NK-92 treated with Interleukin-12 subunit alpha and Interleukin-12 subunit beta, amount 100 ng/mL, for 24 hours (cell line): ENCODE measurements at regions not wholly inside any gene's neighbourhood (a gene's known extent, or its start where the extent isn't known, plus 50 kb on each side); places are given as distances from the start of the nearest gene placed in this dataset.

Experiments
- DNase-seq: peaks from one replicate; lab custom pipeline; 2025; lab: John Stamatoyannopoulos, UW

GRCh38 chr3:106533093-106533787 lies 664.4 kb upstream of the CBLB start:
- no peak for DNase-seq

DNA sequence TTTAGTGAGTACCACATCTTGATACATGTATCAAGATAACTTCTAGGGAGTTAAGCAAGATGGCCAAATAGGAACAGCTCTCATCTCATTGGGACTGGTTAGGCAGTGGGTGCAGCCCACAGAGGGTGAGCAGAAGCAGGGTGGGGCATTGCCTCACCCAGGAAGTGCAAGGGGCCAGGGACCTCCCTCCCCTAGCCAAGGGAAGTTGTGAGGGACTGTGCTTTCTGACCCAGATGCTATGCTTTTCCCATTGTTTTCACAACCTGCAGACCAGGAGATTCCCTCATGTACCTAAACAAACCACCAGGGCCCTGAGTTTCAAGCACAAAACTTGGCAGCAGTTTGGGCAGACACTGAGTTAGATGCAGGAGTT lies 665.0 kb upstream of the CBLB start:
- DNase-seq, result no peak

- peak; percentile 3 for DNase-seq
These were observed 665.4 kb upstream of the CBLB start for GRCh38 chr3:106534206-106534605.

DNA sequence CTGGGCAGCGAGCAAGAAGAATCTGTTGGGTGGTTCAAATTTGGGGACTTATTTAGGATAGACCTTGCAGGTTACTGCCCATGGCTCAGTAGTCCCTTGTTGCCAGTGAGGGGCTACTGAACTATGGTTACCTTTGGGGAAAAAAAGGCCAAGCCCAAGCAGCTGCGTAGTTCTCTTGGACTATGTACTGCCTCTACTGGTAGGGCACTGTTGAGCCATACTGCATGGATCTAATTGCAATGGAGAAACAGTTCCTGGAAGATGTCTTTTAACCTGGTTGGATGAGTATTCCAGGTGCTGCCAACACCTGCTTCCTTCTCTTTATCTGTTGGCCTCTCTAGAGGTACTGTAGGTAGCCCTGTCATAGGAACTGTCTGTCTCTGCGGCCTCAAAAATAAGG lies 671.9 kb upstream of the CBLB start:
- DNase-seq, result no peak

DNA sequence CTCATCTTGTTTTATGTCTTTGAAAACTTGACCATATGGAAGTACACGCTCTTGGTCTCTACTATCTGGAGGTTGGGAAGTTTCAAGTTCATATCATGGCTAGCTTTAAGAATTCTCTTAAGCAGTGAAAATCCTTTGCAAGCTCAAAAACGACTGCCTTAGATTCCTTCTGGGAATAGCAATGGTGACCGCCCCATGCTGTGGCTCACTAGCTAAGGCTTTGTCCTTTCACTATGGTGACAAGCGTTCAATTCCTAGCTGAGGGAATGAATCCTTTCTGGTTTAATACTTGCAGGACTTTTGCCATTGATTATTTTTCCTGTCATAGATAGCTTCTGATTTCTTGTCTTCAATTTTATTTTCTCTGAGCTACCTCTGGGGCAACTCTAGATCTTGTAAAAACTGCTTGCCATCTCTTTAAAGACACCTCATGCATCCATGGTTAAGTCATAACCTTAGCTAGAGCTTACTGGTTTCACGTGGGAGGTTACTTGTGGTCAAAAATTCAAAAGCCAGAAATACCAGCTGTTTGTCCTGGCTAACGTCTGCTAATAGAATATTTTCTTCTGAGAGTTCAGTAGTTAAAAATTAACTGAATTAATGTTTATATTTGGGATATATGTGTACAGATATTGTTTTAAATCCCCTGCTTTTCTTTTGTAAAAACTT lies 673.4 kb upstream of the CBLB start:
- no peak for DNase-seq

DNA sequence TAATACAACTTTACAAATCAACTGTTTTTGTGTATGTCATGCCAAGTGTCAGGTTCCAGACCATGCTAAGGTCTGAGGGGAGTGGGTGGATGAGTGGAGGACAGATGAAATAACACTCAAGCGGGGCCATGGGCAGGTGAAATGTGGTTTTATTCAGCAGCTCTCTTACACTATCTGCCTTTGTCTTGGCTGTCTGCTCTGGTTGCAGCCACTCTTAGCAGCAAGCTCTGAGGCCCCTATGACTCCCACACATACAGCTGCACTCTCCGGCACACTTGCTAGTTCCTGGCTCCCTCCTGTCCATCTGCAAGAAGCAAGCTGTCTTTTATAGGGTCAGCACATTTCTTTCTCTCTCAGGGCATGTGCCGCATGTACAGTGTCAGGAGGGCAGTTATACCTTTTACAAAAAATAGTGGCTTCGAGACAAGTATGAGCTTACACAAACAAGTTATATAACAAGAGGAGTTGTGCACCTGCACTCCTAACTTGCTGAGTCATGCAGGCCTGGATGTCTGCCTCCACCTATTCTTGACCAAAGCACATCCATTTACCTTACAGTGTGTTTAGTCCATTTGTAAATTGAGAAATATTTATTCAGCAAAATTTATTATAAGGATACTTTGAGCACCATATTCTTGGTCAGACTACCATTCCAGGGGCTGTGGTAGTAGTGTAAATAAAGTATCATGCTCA lies 683.7 kb upstream of the CBLB start:
- no peak for DNase-seq

GRCh38 chr3:106560451-106560966 lies 691.7 kb upstream of the CBLB start:
- no peak for DNase-seq

DNA sequence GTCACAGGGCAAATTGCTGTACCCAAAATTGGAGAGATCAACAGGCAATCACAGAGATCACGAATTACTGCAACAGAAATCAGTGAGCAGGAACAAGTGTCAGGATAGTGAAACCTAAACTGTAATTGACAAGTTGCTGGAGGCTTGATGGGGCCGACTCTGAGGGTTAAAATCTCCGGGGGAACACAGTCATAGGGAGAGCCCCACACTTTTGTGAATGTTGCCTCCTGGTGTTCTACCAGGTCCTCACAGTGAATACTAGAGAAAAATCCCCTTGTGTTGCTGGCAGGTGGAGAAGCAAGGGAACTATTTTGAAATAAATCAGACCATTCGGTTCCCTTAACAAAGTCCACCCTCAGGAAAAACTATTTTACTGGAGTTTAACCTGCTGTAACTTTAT lies 697.5 kb upstream of the CBLB start:
- no peak for DNase-seq

DNA sequence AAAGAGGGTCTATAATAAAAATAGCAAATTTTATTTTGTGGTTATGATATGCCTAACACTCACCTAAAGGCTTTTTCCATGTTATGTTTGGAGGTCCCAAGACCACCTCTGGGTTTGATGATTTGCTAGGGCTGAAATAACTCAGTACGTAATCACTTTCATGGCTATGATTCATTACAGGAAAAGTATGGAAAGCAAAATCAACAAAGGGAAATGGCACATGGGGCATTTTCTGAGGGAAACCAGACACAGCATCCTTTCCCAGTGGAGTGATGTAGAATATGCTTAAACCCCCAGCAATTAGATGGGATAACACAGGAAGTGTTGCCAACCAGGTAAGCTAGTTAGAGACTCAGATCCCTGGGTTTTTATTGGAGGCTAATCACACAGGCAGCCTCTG lies 701.6 kb upstream of the CBLB start:
- no peak for DNase-seq

GRCh38 chr3:106573605-106574004 lies 704.8 kb upstream of the CBLB start:
- no peak for DNase-seq

DNA sequence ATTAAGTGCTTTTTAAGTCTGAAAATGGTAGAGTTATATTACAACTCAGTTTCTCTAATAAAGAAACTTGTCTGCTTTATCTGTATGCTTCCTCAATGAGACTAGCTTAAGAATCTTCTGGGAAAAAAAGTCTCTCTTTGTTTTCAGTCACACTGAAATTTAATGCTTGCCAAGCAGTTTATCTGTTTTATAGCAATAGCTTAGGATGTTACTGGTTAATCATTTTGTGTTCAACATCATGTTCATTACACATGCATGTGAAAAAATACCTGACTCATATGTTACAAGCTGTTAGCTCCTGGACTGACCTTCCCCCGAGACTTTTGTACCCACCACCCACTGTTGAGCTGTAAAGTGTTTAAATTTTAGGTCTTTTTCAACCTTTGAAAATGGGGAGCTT lies 706.2 kb upstream of the CBLB start:
- DNase-seq, result no peak

DNA sequence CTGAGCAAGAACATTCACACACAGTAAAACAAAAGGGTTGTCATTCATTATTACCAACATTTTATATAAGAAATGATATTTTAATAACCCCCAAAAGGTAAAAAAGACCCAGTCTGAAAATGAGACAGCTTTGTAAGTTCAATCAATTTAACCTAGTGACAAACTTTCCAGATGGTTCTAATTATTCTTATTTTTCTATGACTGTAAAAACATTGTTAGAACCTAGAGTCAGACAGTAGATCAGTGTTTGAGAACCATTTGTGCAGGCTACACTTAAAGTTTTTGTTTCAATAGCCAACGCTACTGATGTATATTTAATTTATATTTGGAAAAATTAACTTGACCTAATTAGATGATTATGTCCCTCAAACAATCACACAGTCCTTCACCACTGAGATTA lies 708.4 kb upstream of the CBLB start:
- no peak for DNase-seq

GRCh38 chr3:106578911-106579310 lies 710.1 kb upstream of the CBLB start:
- no peak for DNase-seq

DNA sequence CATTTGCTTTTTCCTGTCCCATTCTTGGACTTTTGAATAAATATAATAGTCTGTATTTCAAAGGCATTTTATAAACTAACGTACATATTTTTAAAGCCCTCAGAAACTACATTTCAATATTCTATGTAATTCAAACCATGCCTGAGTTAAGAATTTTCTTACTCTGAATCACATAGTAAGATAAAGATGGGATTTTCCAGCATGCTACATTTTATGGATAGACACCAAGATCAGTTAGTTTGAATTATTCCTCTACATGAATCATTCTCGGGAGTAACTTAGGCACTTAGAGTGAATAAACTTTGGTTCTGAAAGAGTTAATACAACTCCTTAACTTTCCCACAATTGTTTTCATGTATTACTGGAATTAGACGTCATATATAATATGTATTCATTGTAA lies 713.3 kb upstream of the CBLB start:
- DNase-seq, result no peak

DNA sequence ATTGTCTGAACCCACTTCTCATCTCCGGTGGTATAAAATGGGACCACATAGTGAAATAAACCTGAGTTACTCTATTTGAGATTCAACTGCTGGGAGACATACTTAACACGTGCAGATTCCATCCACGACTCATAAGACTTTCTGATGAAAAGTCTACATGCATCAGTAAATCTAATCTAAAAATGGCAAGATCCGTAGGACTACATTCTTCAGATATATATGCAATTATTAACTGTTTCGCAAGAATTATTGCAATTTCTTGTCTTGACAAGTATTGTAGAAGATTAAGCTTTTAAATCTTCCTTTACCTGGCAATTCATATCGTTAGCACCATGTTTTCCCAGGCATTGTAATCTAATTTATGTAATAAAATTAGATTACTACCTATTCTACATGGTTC lies 718.7 kb upstream of the CBLB start:
- DNase-seq, result no peak

GRCh38 chr3:106588739-106589138 lies 719.9 kb upstream of the CBLB start:
- DNase-seq, result no peak

DNA sequence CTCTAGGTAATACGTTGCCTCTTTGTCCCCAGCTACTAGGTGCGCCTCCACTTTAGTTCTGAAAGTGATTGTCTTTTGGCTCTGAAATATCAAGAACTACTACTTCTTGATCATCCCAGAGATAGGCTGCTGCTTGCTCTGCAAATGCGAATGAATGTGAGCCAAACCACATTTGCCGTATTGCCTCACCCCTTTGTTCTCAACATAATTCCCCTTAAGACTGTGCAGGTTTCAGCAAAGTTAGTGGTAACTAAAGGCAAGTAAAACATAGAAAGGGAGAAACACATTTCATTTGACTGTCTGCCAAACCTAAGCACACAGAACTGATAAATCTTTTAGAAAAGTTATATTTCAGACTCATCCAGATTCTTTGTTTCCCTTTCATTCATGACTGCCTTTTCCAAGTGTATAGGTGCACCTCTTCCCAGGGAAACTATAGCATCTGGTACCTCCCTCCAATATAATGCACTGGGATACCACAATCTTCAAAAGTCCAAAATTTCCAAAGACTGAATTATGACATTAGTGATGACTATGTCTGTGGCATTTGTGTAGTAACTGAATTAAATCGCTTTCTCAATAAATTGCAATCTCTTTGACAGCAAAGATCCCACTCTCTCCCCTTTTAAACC lies 720.6 kb upstream of the CBLB start:
- DNase-seq, result no peak

GRCh38 chr3:106590216-106590615 lies 721.4 kb upstream of the CBLB start:
- no peak for DNase-seq

- DNase-seq, result no peak
These were observed 724.6 kb upstream of the CBLB start for GRCh38 chr3:106593381-106593780.

GRCh38 chr3:106609666-106610301 lies 741.0 kb upstream of the CBLB start:
- peak; percentile 4 for DNase-seq

DNA sequence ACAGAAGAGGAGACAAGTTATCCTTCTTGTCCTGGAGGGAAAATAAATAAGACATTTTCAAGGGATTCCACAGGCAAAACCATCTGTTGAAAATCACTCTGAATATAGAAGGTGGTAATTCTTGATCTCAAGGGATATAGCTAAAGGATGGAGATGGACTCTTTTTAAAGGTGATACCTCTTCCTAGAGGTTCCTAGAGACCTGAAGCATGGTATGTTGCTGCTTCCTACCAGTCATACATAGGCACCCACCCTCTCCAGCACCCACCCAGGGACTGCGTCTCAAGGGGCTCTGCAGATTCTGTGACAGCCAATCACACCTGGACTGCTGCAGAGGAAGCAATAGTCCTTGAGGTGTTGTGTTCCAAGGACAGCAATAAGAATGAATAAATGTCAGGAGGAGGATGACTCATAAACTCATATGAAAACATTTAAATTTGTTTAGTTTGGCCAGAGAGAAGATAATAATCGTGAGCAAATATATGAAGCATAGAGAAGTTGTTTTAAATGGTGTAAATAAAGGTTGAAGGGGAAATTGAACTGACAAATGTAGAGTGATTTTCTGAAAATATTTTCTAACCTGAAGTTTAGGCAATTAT lies 741.6 kb upstream of the CBLB start:
- DNase-seq, result no peak

DNA sequence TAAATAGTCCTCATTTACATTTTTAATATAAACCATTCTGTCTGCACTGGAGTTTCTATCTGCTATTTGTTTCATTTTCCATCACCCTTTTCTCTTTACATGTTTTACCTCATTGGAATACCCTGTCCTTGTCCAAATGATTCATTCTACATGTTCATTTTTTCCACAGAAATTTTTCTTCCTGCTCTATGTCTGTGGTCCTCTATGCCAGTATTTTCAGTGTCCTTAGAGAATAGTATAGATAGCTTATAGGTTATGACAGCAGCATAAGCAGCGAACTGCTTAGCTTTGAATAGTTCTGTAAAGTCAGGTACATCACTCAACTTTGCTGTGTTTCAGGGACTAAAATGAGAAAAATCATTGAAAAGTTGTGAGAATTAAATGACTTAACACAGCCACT lies 742.3 kb upstream of the CBLB start:
- no peak for DNase-seq
